PC-9 (cell line): ENCODE measurements at regions not wholly inside any gene's neighbourhood (a gene's known extent, or its start where the extent isn't known, plus 50 kb on each side); places are given as distances from the start of the nearest gene placed in this dataset.

Experiments
- EZH2 ChIP-seq: fragments of 200-600 bp; sonication (generic); IDR thresholded peaks from 2 replicates; pipeline ENCODE4 v1.8.0; 2017; ENCODE audit warnings: antibody characterized with exemption, low read depth
- TF ChIP-seq, protein P1 (sequence below): fragments of 200-600 bp; sonication (generic); conservative IDR thresholded peaks from 2 replicates; pipeline ENCODE4 v1.6.1; 2017; ENCODE audit warnings: mixed run types, antibody characterized with exemption, mild to moderate bottlenecking, moderate library complexity

DNA sequence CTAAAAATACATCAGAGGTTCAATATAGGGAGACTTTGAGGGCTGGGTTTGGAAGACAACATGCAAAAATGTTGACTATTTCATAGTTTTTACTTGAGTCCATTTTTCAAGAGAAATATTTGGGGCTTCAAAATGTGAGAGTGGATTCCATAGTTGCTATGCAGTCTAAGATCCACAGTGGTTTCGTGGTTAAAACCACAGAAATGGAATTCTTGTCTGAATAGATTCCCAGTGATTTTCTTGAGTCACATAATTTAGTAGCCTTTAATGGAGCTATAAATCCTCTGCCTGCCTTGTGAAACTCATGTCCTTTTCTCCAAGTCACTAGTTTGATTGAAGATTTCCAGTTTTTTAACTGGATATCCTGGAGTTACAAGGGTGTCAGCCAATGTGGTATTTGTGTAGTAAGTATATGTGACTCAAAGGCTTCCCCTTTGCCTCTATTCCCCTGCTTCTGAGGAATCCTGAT, 94.7 kb upstream of the RBMS3 start:
- TF ChIP-seq, protein P1, sequence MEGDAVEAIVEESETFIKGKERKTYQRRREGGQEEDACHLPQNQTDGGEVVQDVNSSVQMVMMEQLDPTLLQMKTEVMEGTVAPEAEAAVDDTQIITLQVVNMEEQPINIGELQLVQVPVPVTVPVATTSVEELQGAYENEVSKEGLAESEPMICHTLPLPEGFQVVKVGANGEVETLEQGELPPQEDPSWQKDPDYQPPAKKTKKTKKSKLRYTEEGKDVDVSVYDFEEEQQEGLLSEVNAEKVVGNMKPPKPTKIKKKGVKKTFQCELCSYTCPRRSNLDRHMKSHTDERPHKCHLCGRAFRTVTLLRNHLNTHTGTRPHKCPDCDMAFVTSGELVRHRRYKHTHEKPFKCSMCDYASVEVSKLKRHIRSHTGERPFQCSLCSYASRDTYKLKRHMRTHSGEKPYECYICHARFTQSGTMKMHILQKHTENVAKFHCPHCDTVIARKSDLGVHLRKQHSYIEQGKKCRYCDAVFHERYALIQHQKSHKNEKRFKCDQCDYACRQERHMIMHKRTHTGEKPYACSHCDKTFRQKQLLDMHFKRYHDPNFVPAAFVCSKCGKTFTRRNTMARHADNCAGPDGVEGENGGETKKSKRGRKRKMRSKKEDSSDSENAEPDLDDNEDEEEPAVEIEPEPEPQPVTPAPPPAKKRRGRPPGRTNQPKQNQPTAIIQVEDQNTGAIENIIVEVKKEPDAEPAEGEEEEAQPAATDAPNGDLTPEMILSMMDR: no peak
- TF ChIP-seq EZH2: no peak
